ENCODE measurements at regions not wholly inside any gene's neighbourhood (a gene's known extent, or its start where the extent isn't known, plus 50 kb on each side); places are given as distances from the start of the nearest gene placed in this dataset.

DNA sequence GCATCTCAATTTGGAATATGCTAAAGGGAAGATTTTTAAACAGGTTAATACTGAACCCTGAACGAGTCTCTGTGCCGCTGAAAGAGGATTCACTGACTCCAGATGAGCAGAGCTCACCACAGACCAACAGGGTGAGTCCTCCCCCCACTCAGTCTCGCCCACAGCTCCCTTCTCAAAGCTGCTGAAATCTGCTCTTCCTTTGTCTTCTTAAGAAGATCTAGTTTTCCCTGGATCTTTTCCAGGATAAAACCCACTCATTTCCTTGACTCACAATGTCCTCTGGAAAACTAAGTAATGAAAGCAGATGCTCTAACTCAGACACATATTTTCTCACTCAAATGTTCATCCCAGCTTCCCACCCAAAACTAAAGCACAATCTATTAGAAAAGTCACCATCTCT lies 447.0 kb upstream of the PKN2 start:
- no peaks in the 10 kb centered on the region for H3K36me3 Mint-ChIP-seq (ENCODE audit: low read depth)
- peak overlapping the region; percentile 40 to 87 (median 86) for H3K27ac Mint-ChIP-seq
- H3K4me3 Mint-ChIP-seq, result no peak overlapping the region
- no peaks in the 10 kb centered on the region for H3K27me3 Mint-ChIP-seq (ENCODE audit: low read depth)
- peaks cover 12% of the 10 kb centered on the region for H3K9me3 Mint-ChIP-seq
- TF ChIP-seq CTCF (IDR thresholded peaks at IDR 0.05; ENCODE audit: unreplicated experiment in 3 of 3), result no peak
- H3K4me1 Mint-ChIP-seq, result peaks cover 10% of the 10 kb centered on the region

GRCh38 chr1:88239205-88239604 lies 444.9 kb upstream of the PKN2 start:
- Mint-ChIP-seq H3K36me3 (ENCODE audit: low read depth) (no peaks in the 10 kb centered on the region), H3K27me3 (ENCODE audit: low read depth) (peaks cover 5% of the 10 kb centered on the region), H3K4me1 (peaks cover 10% of the 10 kb centered on the region), H3K27ac (no peak overlapping the region), H3K9me3 (peaks cover 23% of the 10 kb centered on the region), H3K4me3 (no peak overlapping the region)
- TF ChIP-seq CTCF (IDR thresholded peaks at IDR 0.05; ENCODE audit: unreplicated experiment in 3 of 3), result peak in 2 of 3 experiments; percentile 38 to 41

DNA sequence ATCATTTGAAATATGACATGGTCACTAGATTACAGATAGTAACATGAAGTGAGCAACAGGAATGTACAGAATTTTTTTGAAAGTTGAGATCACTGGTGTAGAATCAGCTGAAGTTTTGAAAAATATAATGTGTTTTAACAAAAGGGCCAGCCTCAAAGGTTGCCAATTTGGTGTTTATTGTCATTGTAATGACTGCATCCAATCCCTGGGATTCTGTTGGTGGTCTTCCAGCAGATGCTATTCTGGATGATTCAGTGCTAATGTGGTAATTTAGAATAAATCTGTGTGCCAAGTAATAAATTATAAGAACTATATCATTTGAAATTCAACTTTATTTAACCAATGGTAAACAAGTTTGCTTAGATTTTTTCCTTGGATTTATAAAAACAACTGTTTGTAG lies 436.4 kb upstream of the PKN2 start:
- no peak overlapping the region for H3K4me3 Mint-ChIP-seq
- no peak for TF ChIP-seq CTCF (IDR thresholded peaks at IDR 0.05; ENCODE audit: unreplicated experiment in 3 of 3)
- no peak overlapping the region for H3K27ac Mint-ChIP-seq
- H3K4me1 Mint-ChIP-seq, result no peaks in the 10 kb centered on the region
- peaks cover 7% of the 10 kb centered on the region for H3K9me3 Mint-ChIP-seq
- H3K36me3 Mint-ChIP-seq (ENCODE audit: low read depth), result no peaks in the 10 kb centered on the region
- peaks cover 5% of the 10 kb centered on the region for H3K27me3 Mint-ChIP-seq (ENCODE audit: low read depth)

- TF ChIP-seq CTCF (IDR thresholded peaks at IDR 0.05; ENCODE audit: unreplicated experiment in 3 of 3), result no peak
- H3K4me3 Mint-ChIP-seq, result no peak overlapping the region
- no peaks in the 10 kb centered on the region for H3K9me3 Mint-ChIP-seq
- no peaks in the 10 kb centered on the region for H3K27me3 Mint-ChIP-seq (ENCODE audit: low read depth)
- H3K36me3 Mint-ChIP-seq (ENCODE audit: low read depth), result no peaks in the 10 kb centered on the region
- no peak overlapping the region for H3K27ac Mint-ChIP-seq
- H3K4me1 Mint-ChIP-seq, result no peaks in the 10 kb centered on the region
These were observed 433.2 kb upstream of the PKN2 start for GRCh38 chr1:88250915-88251314.

DNA sequence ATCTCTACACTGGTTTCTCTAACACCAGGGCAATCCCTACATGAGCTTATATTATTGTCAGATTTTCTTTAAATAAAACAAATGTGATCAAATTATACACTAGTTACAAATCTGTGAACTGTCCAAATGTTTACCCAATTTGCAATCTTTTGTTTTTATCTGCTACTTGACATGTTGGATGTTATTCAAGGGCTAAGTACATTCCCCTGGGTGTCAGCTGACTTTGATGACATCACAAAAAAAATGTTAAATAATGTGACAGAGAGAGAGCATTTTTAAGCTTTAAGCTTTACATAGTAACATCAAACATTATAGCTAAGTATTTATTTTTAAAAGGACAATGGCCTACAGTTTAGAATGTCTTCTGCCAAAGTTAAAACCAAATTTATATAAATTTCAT lies 431.3 kb upstream of the PKN2 start:
- Mint-ChIP-seq H3K27ac (no peak overlapping the region), H3K27me3 (ENCODE audit: low read depth) (peaks cover 3% of the 10 kb centered on the region), H3K9me3 (no peaks in the 10 kb centered on the region), H3K36me3 (ENCODE audit: low read depth) (no peaks in the 10 kb centered on the region), H3K4me3 (no peak overlapping the region), H3K4me1 (no peaks in the 10 kb centered on the region)
- no peak for TF ChIP-seq CTCF (IDR thresholded peaks at IDR 0.05; ENCODE audit: unreplicated experiment in 3 of 3)

DNA sequence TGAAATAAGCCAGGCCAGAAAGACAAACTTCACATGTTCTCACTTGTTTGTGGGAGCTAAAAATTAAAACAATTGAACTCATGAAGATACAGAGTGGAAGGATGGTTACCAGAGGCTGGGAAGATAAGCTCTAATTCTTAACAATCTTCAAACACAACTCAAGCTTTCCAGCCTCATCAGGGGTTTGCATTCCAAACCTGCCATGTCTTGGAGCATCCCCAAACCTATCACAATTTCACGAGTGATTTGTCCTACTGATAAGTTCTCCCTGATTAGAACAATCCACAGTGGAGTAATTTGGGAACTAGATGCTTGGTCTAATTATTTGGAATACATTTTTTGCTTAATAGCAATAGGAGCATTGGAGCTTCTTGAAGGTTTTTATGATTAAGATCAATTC lies 418.5 kb upstream of the PKN2 start:
- Mint-ChIP-seq H3K4me3 (no peak overlapping the region), H3K36me3 (ENCODE audit: low read depth) (no peaks in the 10 kb centered on the region), H3K9me3 (no peaks in the 10 kb centered on the region), H3K4me1 (no peaks in the 10 kb centered on the region), H3K27ac (no peak overlapping the region), H3K27me3 (ENCODE audit: low read depth) (no peaks in the 10 kb centered on the region)
- no peak for TF ChIP-seq CTCF (IDR thresholded peaks at IDR 0.05; ENCODE audit: unreplicated experiment in 3 of 3)

All from nephron (organoid).